GM12878 (cell line): ENCODE measurements at regions not wholly inside any gene's neighbourhood (a gene's known extent, or its start where the extent isn't known, plus 50 kb on each side); places are given as distances from the start of the nearest gene placed in this dataset.

ENCODE experiments used
- ATAC-seq: fragments of 200-7000 bp; cut with Tn5 transposase; 3 replicates; pipeline ENCODE4 v1.9.1; 2020; ENCODE audit warnings: mild to moderate bottlenecking, moderate library complexity
- BruUV-seq: library from RNA; stranded (reverse); fragments of 400-500 nt; replicated peaks from 2 replicates; lab custom pipeline; 2021; lab: Mats Ljungman, UMichigan
- CTCF ChIA-PET: fragments of 300-600 bp; sonication (Branson Sonifier 250); formaldehyde crosslinking; extraction: SDS; loops from one replicate; lab custom pipeline; 2021; ENCODE audit warnings: inconsistent platforms; lab: Yijun Ruan, JAX
- POLR2A ChIA-PET: fragments of 350-600 bp; formaldehyde crosslinking; extraction: SDS; loops from one replicate; lab custom pipeline; 2021; ENCODE audit warnings: inconsistent platforms; lab: Charles Lee
- RAD21 ChIA-PET: fragments of 300-600 bp; sonication (Branson Sonifier 250); formaldehyde crosslinking; loops from one replicate; lab custom pipeline; 2023; ENCODE audit warnings: antibody characterized with exemption; ENCODE audit not compliant: unreplicated experiment; lab: Charles Lee
- SMC1A ChIA-PET: fragments of 300-600 bp; sonication (Branson Sonifier 250); formaldehyde crosslinking; loops from one replicate; lab custom pipeline; 2023; ENCODE audit not compliant: unreplicated experiment, uncharacterized antibody; lab: Charles Lee
- DNase-seq: peaks from one replicate; pipeline ENCODE4 v3.0.0-alpha.2; 2011; ENCODE audit warnings: low read depth, low spot score
- FAIRE-seq: peaks from 3 replicates; lab custom pipeline; 2011; peaks lifted over from hg19 to GRCh38; lab: Jason Lieb, UNC
- H2AFZ ChIP-seq: 2 replicates; pipeline ENCODE4 v1.6.0; 2011; ENCODE audit warnings: low read depth, low read length, control low read depth; ENCODE audit not compliant: control insufficient read depth
- H3K27ac ChIP-seq: 2 replicates; pipeline ENCODE4 v1.5.1; 2011; ENCODE audit warnings: control low read depth; ENCODE audit not compliant: control insufficient read depth, insufficient read depth
- H3K27me3 ChIP-seq, 2 experiments: replicated peaks in 1 of 2; 2 replicates each; pipeline versions ENCODE4 v1.6.0 to v1.6.1; 2011; ENCODE audit warnings: low read length in 1 of 2; ENCODE audit not compliant: control insufficient read depth in 2 of 2, insufficient read depth in 2 of 2
- H3K36me3 ChIP-seq, 2 experiments: 2 replicates each; pipeline ENCODE4 v1.5.1; 2011; ENCODE audit warnings: low read length in 1 of 2; ENCODE audit not compliant: control insufficient read depth in 2 of 2, insufficient read depth in 2 of 2
- H3K4me1 ChIP-seq: 2 replicates; pipeline ENCODE4 v1.6.1; 2011; ENCODE audit warnings: mild to moderate bottlenecking, low read length, moderate library complexity, mixed read lengths; ENCODE audit not compliant: control insufficient read depth, insufficient read depth
- H3K4me2 ChIP-seq: 2 replicates; pipeline ENCODE4 v1.6.0; 2011; ENCODE audit warnings: control low read depth; ENCODE audit not compliant: control insufficient read depth, insufficient read depth
- H3K4me3 ChIP-seq: fragments of 200-600 bp; sonication (generic); 2 replicates; pipeline ENCODE4 v1.5.1; 2016
- H3K79me2 ChIP-seq: 2 replicates; pipeline ENCODE4 v1.6.0; 2011; ENCODE audit warnings: low read length; ENCODE audit not compliant: control insufficient read depth, insufficient read depth
- H3K9ac ChIP-seq: 2 replicates; pipeline ENCODE4 v1.8.0; 2011; ENCODE audit warnings: low read length, control low read depth, mixed read lengths; ENCODE audit not compliant: control insufficient read depth, insufficient read depth
- H3K9me3 ChIP-seq: replicated peaks from 3 replicates; pipeline ENCODE4 v1.5.1; 2011; ENCODE audit warnings: mild to moderate bottlenecking, low read length; ENCODE audit not compliant: control insufficient read depth, insufficient read depth
- H4K20me1 ChIP-seq: 2 replicates; pipeline ENCODE4 v1.6.0; 2011; ENCODE audit not compliant: control insufficient read depth, insufficient read depth
- ATF2 ChIP-seq: IDR thresholded peaks from 2 replicates; pipeline ENCODE4 v1.6.1; 2012; ENCODE audit warnings: low read length, inconsistent platforms
- BMI1 ChIP-seq: fragments of 450-650 bp; IDR thresholded peaks from 2 replicates; pipeline ENCODE4 v1.6.1; 2016; ENCODE audit warnings: mild to moderate bottlenecking, moderate library complexity, borderline replicate concordance
- FOXK2 ChIP-seq: fragments of 450-650 bp; IDR thresholded peaks from 2 replicates; pipeline ENCODE4 v1.6.1; 2017; ENCODE audit warnings: mild to moderate bottlenecking, moderate library complexity
- HSF1 ChIP-seq: fragments of 150-350 bp; IDR thresholded peaks from 2 replicates; pipeline ENCODE4 v1.6.1; 2014; ENCODE audit warnings: mild to moderate bottlenecking, low read depth, low read length
- PAX5 ChIP-seq: IDR thresholded peaks from 2 replicates; pipeline ENCODE4 v1.6.1; 2011; ENCODE audit warnings: low read depth, low read length, borderline replicate concordance
- RUNX3 ChIP-seq: IDR thresholded peaks from 2 replicates; pipeline ENCODE4 v1.6.1; 2012; ENCODE audit warnings: low read length, inconsistent platforms
- TARDBP ChIP-seq: IDR thresholded peaks from 2 replicates; pipeline ENCODE4 v1.6.1; 2016; ENCODE audit warnings: borderline replicate concordance
- WGBS: methylation state at CpG from one replicate; pipeline ENCODE4 v1.1.6; 2016; ENCODE audit warnings: low lambda C conversion rate; ENCODE audit not compliant: insufficient replicate concordance, insufficient coverage; ENCODE audit errors: missing lambda C conversion rate; 5-methylcytosine and 5-hydroxymethylcytosine counted together
- in situ Hi-C: fragments of 300-500 bp; cut with MboI; formaldehyde crosslinking; loops from 9 replicates; pipeline ENCODE4 v1.14.3; 2018; ENCODE audit warnings: mixed read lengths
- intact Hi-C: fragments of 100-400 bp; cut with micrococcal nuclease; formaldehyde crosslinking; loops from one replicate; pipeline ENCODE4 v1.14.2; 2022; ENCODE audit not compliant: unreplicated experiment

DNA sequence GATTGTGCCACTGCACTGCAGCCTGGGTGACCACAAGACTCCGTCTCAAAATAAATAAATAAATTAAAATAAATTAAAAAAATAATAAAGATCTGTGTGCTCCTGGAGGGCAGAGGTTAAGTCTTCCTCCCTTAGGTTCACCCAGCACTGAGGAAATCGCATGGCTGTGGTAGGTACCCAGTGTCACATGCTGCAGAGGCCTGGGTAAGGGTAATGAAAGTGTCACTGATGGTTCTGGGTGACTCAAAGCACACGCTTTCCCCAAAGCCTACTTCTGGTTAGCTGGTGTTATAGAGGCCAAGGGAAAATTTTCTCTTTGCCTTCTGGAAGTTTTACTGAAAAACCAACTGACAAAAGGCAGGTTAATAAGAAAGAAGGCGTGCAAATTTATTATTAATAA is 88.8 kb upstream of the ITGB1 start:
- Histone ChIP-seq H3K9ac (no peak overlapping the region), H3K4me1 (no peaks in the 10 kb centered on the region), H3K27me3 (no peaks in the 10 kb centered on the region), H3K27ac (no peak overlapping the region), H3K79me2 (no peaks in the 10 kb centered on the region)
- intact Hi-C loops (no loop called here), in situ Hi-C loops (no loop called here)
- TF ChIP-seq PAX5 = no peak
- no peak for TF ChIP-seq TARDBP
- TF ChIP-seq, all 136 proteins: peak for 0
- Histone ChIP-seq H4K20me1 (no peaks in the 10 kb centered on the region), H2AFZ (no peak overlapping the region), H3K36me3 (no peaks in the 10 kb centered on the region), H3K4me3 (no peak overlapping the region), H3K4me2 (no peak overlapping the region), H3K9me3 (no peaks in the 10 kb centered on the region)
- ChIA-PET RAD21 (no interaction called here), POLR2A (no interaction called here), SMC1A (interaction anchor here (0.6 kb wide), 1 partner anchor 20 kb away, joined by 3 read pairs; no protein-coding TSS in a partner anchor), CTCF (interaction anchor here (0.6 to 0.7 kb wide), 2 partner anchors 38 to 1590 kb away, joined by 3 read pairs; no protein-coding TSS in a partner anchor)
- no TSS peak for BruUV-seq
- 28% methylated on average over 4 of the region's 4 CpGs for WGBS
- DNase-seq (no peak), FAIRE-seq (no peak), ATAC-seq (no peak)

GRCh38 chr10:33045421-33045820 is 87.4 kb upstream of the ITGB1 start:
- intact Hi-C loops = no loop called here
- DNase-seq (no peak), ATAC-seq (no peak), FAIRE-seq (no peak)
- TF ChIP-seq TARDBP = no peak
- TF ChIP-seq ATF2 = no peak
- TF ChIP-seq BMI1 = no peak
- no peak for TF ChIP-seq FOXK2
- TF ChIP-seq RUNX3 = no peak
- no peak for TF ChIP-seq HSF1
- POLR2A ChIA-PET = no interaction called here
- no peak overlapping the region for H3K4me2 ChIP-seq
- 45% methylated on average over 2 of the region's 2 CpGs for WGBS
- CTCF ChIA-PET = no interaction called here
- no peaks in the 10 kb centered on the region for H3K9me3 ChIP-seq
- RAD21 ChIA-PET = no interaction called here
- H3K36me3 ChIP-seq = no peaks in the 10 kb centered on the region
- H3K27ac ChIP-seq = no peak overlapping the region
- no peak overlapping the region for H2AFZ ChIP-seq
- BruUV-seq = no TSS peak
- SMC1A ChIA-PET = no interaction called here
- H3K79me2 ChIP-seq = no peaks in the 10 kb centered on the region
- H3K4me1 ChIP-seq = no peaks in the 10 kb centered on the region
- H3K27me3 ChIP-seq = no peaks in the 10 kb centered on the region
- in situ Hi-C loops = no loop called here
- no peak overlapping the region for H3K4me3 ChIP-seq
- no peaks in the 10 kb centered on the region for H4K20me1 ChIP-seq
- no peak overlapping the region for H3K9ac ChIP-seq
